Heart right ventricle (tissue), 16 donors: ENCODE measurements at regions not wholly inside any gene's neighbourhood (a gene's known extent, or its start where the extent isn't known, plus 50 kb on each side); places are given as distances from the start of the nearest gene placed in this dataset.

Experiments used
- ATAC-seq, 8 donors: fragments of 200-7000 bp; cut with Tn5 transposase; one replicate each; pipeline ENCODE4 v1.9.1; 2020; ENCODE audit warnings: mild to moderate bottlenecking in 8 of 8, moderate library complexity in 8 of 8, moderate number of reproducible peaks in 1 of 8
- DNase-seq, 2 donors: peaks; one replicate each; pipeline ENCODE4 v3.0.0-alpha.2; 2020
- H3K27ac ChIP-seq, 10 donors: fragments of 200-600 bp; sonication (generic) in 2 of 10; one replicate each; pipeline versions ENCODE4 v1.5.0 to v1.8.0; 2020 to 2022; ENCODE audit warnings: mild to moderate bottlenecking in 3 of 10
- H3K27me3 ChIP-seq, 7 donors: fragments of 200-600 bp; one replicate each; pipeline ENCODE4 v1.8.0; 2021 to 2022; ENCODE audit warnings: mild to moderate bottlenecking in 2 of 7
- H3K36me3 ChIP-seq, 9 donors: fragments of 200-600 bp; sonication (generic) in 1 of 9; one replicate each; pipeline versions ENCODE4 v1.5.0 to v1.8.0; 2020 to 2022; ENCODE audit warnings: mild to moderate bottlenecking in 2 of 9
- H3K4me1 ChIP-seq, 9 donors: fragments of 200-600 bp; sonication (generic) in 1 of 9; one replicate each; pipeline versions ENCODE4 v1.5.0 to v1.8.0; 2020 to 2022; ENCODE audit warnings: mild to moderate bottlenecking in 4 of 9
- H3K4me3 ChIP-seq, 10 donors: fragments of 200-600 bp; sonication (generic) in 2 of 10; one replicate each; pipeline versions ENCODE4 v1.5.0 to v1.8.0; 2020 to 2022; ENCODE audit warnings: mild to moderate bottlenecking in 7 of 10, moderate library complexity in 2 of 10
- H3K9me3 ChIP-seq, 11 donors: fragments of 200-600 bp in 10 of 11; sonication (generic) in 2 of 11; one replicate each; pipeline versions ENCODE4 v1.5.0 to v1.8.0; 2013 to 2022; ENCODE audit warnings: mild to moderate bottlenecking in 2 of 11, control low read depth in 1 of 11, moderate library complexity in 1 of 11
- WGBS, 2 donors: extraction: QIAGEN DNeasy Blood & Tissue Kit; methylation state at CpG; one replicate each; pipeline ENCODE4 v1.1.7; 2013; ENCODE audit warnings: inconsistent platforms in 1 of 2; 5-methylcytosine and 5-hydroxymethylcytosine counted together
- intact Hi-C, 10 donors: fragments of 100-400 bp; cut with DNase I; formaldehyde crosslinking; loops; one replicate each; pipeline versions ENCODE4 v1.11.1 to v1.14.2; 2022
- TF ChIP-seq, protein P1 (sequence below), 9 donors: fragments of 200-600 bp; sonication (generic) in 2 of 9; IDR thresholded peaks; one replicate each; pipeline versions ENCODE4 v1.5.0 to v1.8.0; 2021 to 2022; ENCODE audit warnings: antibody characterized with exemption in 9 of 9, mild to moderate bottlenecking in 5 of 9, moderate library complexity in 1 of 9
- donor health status: Arrhythmogenic right ventricular cardiomyopathy.
- donor health status: ischemic (EF 13 %, LVEDD 7.1; RV severe dilation, severe dysfunction).
- donor health status: healthy with polysubstance abuse.
- donor health status: DM: no; HTN: yes; CAD: no.
- donor health status: DM: no; HTN: no; CAD: no.
- donor health status: ischemic (EF 25% LVEDD 6.9; RV normal size, moderate dysfunction).
- donor health status: ischemic (EF 25% LVEDD 5.7; RV mildly dilated, moderate dysfunction).
- donor health status: healthy.
- donor health status: DM: yes; HTN: yes; CAD: no.
- donor health status: Ischemic cardiomyopathy.
- donor health status: ischemic (EF 35%, LVEDD 5.7; RV mildly dilated, moderate dysfunction).
- donor health status: nonischemic (EF 11% LVEDD 7.7; RV severe dilation, severe dysfunction).
- donor health status: DM: yes; HTN: yes; CAD: no.
- donor health status: PGD.
- donor health status: ischemic (EF 29% LVEDD 5.4; RV normal size, mild dysfunction).
- donor health status: nonischemic (EF 23%, LVEDD 6.1; RV moderate dilation, normal function).

DNA sequence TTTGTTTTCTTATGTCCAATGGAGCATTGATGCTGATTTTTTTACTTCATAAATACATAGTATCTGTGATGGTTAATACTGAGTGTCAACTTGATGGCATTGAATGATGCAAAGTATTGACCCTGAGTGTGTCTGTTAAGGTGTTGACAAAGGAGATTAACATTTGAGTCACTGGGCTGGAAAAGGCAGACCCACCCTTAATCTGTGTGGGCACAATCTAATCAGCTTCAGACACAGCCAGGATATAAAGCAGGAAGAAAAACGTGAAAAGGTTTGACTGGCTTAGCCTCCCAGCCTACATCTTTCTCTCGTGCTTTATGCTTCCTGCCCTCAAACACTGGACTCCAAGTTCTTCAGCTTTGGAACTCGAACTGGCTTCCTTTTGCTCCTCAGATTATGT is 230.6 kb upstream of the SPRY1 start:
- DNase-seq: no peak
- ATAC-seq: no peak
- no peak overlapping the region for H3K4me3 ChIP-seq
- H3K9me3 ChIP-seq: no peaks in the 10 kb centered on the region
- H3K36me3 ChIP-seq: no peaks in the 10 kb centered on the region
- H3K27ac ChIP-seq: no peak overlapping the region
- 81 to 83% methylated on average over 3 of the region's 3 CpGs for WGBS, 2 donors
- TF ChIP-seq, protein P1, sequence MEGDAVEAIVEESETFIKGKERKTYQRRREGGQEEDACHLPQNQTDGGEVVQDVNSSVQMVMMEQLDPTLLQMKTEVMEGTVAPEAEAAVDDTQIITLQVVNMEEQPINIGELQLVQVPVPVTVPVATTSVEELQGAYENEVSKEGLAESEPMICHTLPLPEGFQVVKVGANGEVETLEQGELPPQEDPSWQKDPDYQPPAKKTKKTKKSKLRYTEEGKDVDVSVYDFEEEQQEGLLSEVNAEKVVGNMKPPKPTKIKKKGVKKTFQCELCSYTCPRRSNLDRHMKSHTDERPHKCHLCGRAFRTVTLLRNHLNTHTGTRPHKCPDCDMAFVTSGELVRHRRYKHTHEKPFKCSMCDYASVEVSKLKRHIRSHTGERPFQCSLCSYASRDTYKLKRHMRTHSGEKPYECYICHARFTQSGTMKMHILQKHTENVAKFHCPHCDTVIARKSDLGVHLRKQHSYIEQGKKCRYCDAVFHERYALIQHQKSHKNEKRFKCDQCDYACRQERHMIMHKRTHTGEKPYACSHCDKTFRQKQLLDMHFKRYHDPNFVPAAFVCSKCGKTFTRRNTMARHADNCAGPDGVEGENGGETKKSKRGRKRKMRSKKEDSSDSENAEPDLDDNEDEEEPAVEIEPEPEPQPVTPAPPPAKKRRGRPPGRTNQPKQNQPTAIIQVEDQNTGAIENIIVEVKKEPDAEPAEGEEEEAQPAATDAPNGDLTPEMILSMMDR (IDR thresholded peaks at IDR 0.05): no peak
- H3K27me3 ChIP-seq: no peaks in the 10 kb centered on the region
- H3K4me1 ChIP-seq: peaks cover 0 to 7% (median 0%) of the 10 kb centered on the region in 9 donors
- intact Hi-C loops: no loop called here

DNA sequence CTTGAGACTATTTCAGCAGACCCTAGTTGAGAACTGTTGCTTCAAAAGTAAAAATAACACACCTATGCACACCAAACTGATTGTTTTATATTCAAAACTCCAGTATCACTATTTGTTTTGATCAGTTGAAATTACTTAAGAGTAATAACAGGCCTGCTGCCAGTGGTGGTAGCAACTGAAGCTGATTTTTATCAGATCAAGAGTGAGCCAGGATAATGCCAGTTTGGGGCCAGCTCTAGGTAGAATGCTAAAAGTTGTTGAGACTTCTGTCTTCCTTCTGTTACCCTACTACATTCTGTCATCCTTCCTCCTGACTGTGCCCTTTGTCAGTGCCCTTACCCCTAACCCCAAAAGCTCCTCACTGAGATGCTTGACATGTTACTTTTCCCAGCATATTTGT is 228.7 kb upstream of the SPRY1 start:
- ATAC-seq (no peak), DNase-seq (no peak)
- Histone ChIP-seq H3K4me3 (no peak overlapping the region), H3K36me3 (no peaks in the 10 kb centered on the region), H3K27me3 (no peaks in the 10 kb centered on the region), H3K9me3 (peaks cover 0 to under 1% (median 0%) of the 10 kb centered on the region in 11 donors), H3K4me1 (peaks cover 0 to 7% (median 0%) of the 10 kb centered on the region in 9 donors), H3K27ac (no peak overlapping the region)
- TF ChIP-seq, protein P1 (IDR thresholded peaks at IDR 0.05): no peak
- intact Hi-C loops: no loop called here

DNA sequence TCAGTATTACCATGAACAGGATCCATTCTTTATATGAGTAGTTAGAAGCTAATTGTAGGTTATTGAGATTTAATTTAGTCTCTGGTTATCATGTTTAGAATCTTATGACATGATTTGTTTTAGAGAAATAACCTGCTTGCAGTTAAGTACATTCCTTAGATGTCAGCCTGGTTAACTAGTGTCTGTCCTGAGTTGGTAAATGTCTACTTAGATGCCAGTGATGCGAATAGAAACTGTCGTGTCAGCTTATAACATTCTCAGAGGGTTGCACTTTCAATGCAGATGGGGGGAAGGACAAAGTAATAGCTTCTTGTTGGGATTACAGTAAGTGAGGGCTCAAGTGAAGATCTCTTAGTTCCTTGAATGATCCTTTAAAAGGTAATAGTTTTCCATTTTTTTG is 227.8 kb upstream of the SPRY1 start:
- ATAC-seq (no peak), DNase-seq (no peak)
- Histone ChIP-seq H3K4me3 (no peak overlapping the region), H3K27ac (no peak overlapping the region), H3K27me3 (no peaks in the 10 kb centered on the region), H3K9me3 (peaks cover 0 to 6% (median 0%) of the 10 kb centered on the region in 11 donors), H3K4me1 (peaks cover 0 to 7% (median 0%) of the 10 kb centered on the region in 9 donors), H3K36me3 (no peaks in the 10 kb centered on the region)
- TF ChIP-seq, protein P1 (IDR thresholded peaks at IDR 0.05): no peak
- WGBS, 2 donors: 91 to 92% methylated on average over 2 of the region's 2 CpGs
- intact Hi-C loops: no loop called here

DNA sequence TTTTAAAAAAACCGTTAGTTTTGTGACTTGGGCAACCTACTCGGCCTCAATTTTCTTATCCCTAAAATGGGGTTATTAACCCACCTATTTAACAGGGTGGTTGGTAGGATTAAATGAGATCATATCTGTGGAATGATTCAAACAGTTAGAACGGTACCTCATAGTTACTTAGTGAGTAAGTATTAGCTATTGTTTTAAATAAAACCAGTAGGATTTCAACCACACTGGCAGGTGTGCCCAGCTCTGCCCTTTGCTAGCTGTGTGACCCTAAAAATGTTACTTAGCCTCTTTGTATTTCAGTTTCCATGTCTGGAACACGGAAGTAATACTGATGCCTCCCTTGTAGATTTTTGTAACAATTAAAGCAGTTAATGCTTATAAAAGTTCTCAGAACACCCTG is 225.8 kb upstream of the SPRY1 start:
- Histone ChIP-seq H3K27ac (no peak overlapping the region), H3K36me3 (no peaks in the 10 kb centered on the region), H3K4me1 (peaks cover 0 to 7% (median 0%) of the 10 kb centered on the region in 9 donors), H3K4me3 (no peak overlapping the region), H3K27me3 (no peaks in the 10 kb centered on the region), H3K9me3 (peaks cover 0 to 6% (median 0%) of the 10 kb centered on the region in 11 donors)
- 95 to 96% methylated on average over 4 of the region's 4 CpGs for WGBS, 2 donors
- TF ChIP-seq, protein P1 (IDR thresholded peaks at IDR 0.05): no peak
- ATAC-seq (no peak), DNase-seq (no peak)
- intact Hi-C loops: no loop called here
